Tibial nerve (tissue), 4 donors: ENCODE measurements at regions not wholly inside any gene's neighbourhood (a gene's known extent, or its start where the extent isn't known, plus 50 kb on each side); places are given as distances from the start of the nearest gene placed in this dataset.

Experiments used
- EP300 ChIP-seq, 2 donors: sonication (generic); formaldehyde crosslinking; IDR thresholded peaks; one replicate each; pipeline ENCODE4 v1.6.1; 2017; ENCODE audit warnings: antibody characterized with exemption in 2 of 2, mild to moderate bottlenecking in 1 of 2
- POLR2A ChIP-seq, 2 donors: fragments of 450-650 bp; IDR thresholded peaks; one replicate each; pipeline ENCODE4 v1.6.1; 2017; ENCODE audit warnings: antibody characterized with exemption in 2 of 2, mild to moderate bottlenecking in 2 of 2, moderate library complexity in 2 of 2
- TF ChIP-seq, protein P1 (sequence below), 5 experiments: fragments of 200-600 bp in 3 of 5; fragments of 450-650 bp in 2 of 5; sonication (generic) in 3 of 5; IDR thresholded peaks; one replicate each; pipeline ENCODE4 v1.5.1; 2016 to 2019; ENCODE audit warnings: antibody characterized with exemption in 5 of 5, mild to moderate bottlenecking in 3 of 5, moderate library complexity in 2 of 5

DNA sequence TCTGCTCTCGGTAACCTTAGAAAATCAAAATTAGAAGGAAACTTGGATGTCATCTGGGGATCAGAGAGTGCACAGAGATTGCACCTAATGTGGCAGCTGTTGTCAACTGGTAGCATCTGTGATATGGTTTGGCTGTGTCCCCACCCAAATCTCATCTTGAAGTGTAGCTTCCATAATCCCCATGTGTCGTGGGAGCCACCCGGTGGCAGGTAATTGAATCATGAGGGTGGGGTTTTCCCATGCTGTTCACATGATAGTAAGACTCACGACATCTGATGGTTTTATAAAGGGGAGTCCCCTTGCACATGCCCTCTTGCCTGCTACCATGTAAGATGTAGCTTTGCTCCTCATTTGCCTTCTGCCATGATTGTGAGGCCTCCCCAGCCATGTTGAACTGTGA, 127.7 kb upstream of the SRRM4 start:
- TF ChIP-seq, protein P1, sequence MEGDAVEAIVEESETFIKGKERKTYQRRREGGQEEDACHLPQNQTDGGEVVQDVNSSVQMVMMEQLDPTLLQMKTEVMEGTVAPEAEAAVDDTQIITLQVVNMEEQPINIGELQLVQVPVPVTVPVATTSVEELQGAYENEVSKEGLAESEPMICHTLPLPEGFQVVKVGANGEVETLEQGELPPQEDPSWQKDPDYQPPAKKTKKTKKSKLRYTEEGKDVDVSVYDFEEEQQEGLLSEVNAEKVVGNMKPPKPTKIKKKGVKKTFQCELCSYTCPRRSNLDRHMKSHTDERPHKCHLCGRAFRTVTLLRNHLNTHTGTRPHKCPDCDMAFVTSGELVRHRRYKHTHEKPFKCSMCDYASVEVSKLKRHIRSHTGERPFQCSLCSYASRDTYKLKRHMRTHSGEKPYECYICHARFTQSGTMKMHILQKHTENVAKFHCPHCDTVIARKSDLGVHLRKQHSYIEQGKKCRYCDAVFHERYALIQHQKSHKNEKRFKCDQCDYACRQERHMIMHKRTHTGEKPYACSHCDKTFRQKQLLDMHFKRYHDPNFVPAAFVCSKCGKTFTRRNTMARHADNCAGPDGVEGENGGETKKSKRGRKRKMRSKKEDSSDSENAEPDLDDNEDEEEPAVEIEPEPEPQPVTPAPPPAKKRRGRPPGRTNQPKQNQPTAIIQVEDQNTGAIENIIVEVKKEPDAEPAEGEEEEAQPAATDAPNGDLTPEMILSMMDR (IDR thresholded peaks at IDR 0.05), result no peak
- TF ChIP-seq EP300 (IDR thresholded peaks at IDR 0.05) (no peak), POLR2A (IDR thresholded peaks at IDR 0.05) (no peak)
